NT2/D1 (cell line): ENCODE measurements at regions not wholly inside any gene's neighbourhood (a gene's known extent, or its start where the extent isn't known, plus 50 kb on each side); places are given as distances from the start of the nearest gene placed in this dataset.

Experiments
- SUZ12 ChIP-seq: IDR thresholded peaks from 2 replicates; pipeline ENCODE4 v1.6.1; 2011; ENCODE audit not compliant: insufficient read length, insufficient read depth; ENCODE audit errors: extremely low read depth
- YY1 ChIP-seq: IDR thresholded peaks from 2 replicates; pipeline ENCODE4 v1.6.1; 2011; ENCODE audit not compliant: insufficient read length, insufficient read depth
- ZNF274 ChIP-seq: IDR thresholded peaks from 2 replicates; pipeline ENCODE4 v1.6.1; 2011; ENCODE audit warnings: mild to moderate bottlenecking, low read depth, low read length

DNA sequence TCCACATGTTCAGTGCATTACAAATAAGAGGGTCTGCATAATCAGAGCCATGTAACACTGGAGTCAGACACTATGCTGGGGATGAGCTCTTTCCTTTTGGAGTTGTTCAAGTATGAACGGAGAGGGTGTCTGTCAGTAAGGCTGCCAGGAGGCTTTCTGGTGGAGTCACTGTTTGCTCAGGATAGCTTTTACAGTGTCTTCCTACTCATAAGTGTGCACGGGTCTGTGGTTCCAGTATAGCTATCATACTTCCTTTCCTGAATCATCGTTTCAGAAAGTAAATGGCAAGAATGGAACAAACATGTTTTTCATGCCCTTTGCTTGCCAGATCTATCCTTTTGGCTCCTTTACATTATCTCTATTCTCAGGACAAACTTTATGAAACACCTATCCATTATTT, 152.7 kb upstream of the CDH11 start:
- TF ChIP-seq ZNF274, result no peak
- no peak for TF ChIP-seq YY1
- TF ChIP-seq SUZ12, result no peak
